ENCODE measurements at regions not wholly inside any gene's neighbourhood (a gene's known extent, or its start where the extent isn't known, plus 50 kb on each side); places are given as distances from the start of the nearest gene placed in this dataset.

GRCh38 chr9:93815677-93816076, 139.5 kb downstream of the BARX1 start:
- Histone ChIP-seq H3K36me3 (ENCODE audit: insufficient read depth, low read length) (no peaks in the 10 kb centered on the region), H3K27ac (ENCODE audit: low read depth, low read length) (no peak overlapping the region), H3K9ac (ENCODE audit: low read length) (no peak overlapping the region), H3K9me3 (ENCODE audit: low read length) (no peaks in the 10 kb centered on the region), H3K27me3 (ENCODE audit: control insufficient read depth in 1 of 2, insufficient read depth in 2 of 2, low read length in 2 of 2) (peaks cover 0 to 5% of the 10 kb centered on the region in 2 donors), H3K4me3 (ENCODE audit: low read depth in 1 of 2, low read length in 2 of 2) (no peak overlapping the region), H3K4me1 (ENCODE audit: insufficient read depth, low read length) (no peaks in the 10 kb centered on the region)

GRCh38 chr9:93815135-93815534, 140.0 kb downstream of the BARX1 start:
- no peaks in the 10 kb centered on the region for H3K36me3 ChIP-seq (ENCODE audit: insufficient read depth, low read length)
- no peak overlapping the region for H3K27ac ChIP-seq (ENCODE audit: low read depth, low read length)
- peaks cover 0 to 9% of the 10 kb centered on the region in 2 donors for H3K27me3 ChIP-seq (ENCODE audit: control insufficient read depth in 1 of 2, insufficient read depth in 2 of 2, low read length in 2 of 2)
- H3K4me1 ChIP-seq (ENCODE audit: insufficient read depth, low read length) = no peaks in the 10 kb centered on the region
- no peaks in the 10 kb centered on the region for H3K9me3 ChIP-seq (ENCODE audit: low read length)
- no peak overlapping the region for H3K9ac ChIP-seq (ENCODE audit: low read length)
- no peak overlapping the region for H3K4me3 ChIP-seq (ENCODE audit: low read depth in 1 of 2, low read length in 2 of 2)

DNA sequence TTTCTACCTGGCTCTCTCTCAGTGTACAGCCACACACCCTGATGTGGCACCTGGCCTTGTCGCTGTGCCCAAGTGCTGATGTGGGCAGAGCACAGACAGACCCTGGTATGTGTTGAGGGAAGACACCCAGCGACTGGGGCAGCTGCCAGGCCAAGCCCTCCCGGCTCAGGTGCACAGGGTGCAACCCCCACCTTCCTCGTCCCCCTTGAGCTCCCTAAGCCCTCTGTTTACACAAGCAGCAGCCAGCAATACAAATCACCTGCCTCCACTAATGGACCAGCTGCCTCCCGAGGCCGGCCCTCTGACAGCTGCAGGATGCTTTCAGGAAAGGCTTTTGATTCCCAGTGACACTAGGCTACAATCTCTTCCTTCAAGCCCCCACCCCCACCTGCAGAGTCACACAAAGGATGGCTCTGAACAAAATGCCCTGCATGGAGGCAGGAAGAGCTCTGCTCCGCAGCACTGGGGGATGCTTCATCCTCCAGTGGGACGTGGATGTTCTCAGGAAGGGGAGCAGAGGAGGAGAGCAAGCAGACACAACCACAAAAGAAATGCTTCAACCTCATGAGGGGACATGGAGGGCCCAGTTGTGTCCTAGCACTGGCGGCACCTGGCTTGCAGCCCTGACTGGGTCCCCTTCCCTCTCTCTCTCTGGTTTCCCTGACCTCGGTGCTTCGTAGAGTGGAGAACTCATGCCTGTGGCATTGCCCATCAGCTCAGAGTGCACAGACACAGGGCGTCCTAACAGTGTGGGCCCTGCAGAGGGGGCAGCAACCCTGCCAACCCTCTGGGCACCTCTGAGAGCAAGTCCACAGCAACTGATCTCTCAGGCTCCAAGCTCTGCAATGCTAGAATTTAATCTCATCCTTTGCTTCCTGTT, 140.8 kb downstream of the BARX1 start:
- Histone ChIP-seq H3K4me3 (ENCODE audit: low read depth in 1 of 2, low read length in 2 of 2) (no peak overlapping the region), H3K9me3 (ENCODE audit: low read length) (no peaks in the 10 kb centered on the region), H3K4me1 (ENCODE audit: insufficient read depth, low read length) (no peaks in the 10 kb centered on the region), H3K27ac (ENCODE audit: low read depth, low read length) (no peak overlapping the region), H3K36me3 (ENCODE audit: insufficient read depth, low read length) (no peaks in the 10 kb centered on the region), H3K27me3 (ENCODE audit: control insufficient read depth in 1 of 2, insufficient read depth in 2 of 2, low read length in 2 of 2) (peaks cover 0 to 9% of the 10 kb centered on the region in 2 donors), H3K9ac (ENCODE audit: low read length) (no peak overlapping the region)

- Histone ChIP-seq H3K9ac (ENCODE audit: low read length) (no peak overlapping the region), H3K9me3 (ENCODE audit: low read length) (no peaks in the 10 kb centered on the region), H3K27me3 (ENCODE audit: control insufficient read depth in 1 of 2, insufficient read depth in 2 of 2, low read length in 2 of 2) (peaks cover 0 to 9% of the 10 kb centered on the region in 2 donors), H3K4me3 (ENCODE audit: low read depth in 1 of 2, low read length in 2 of 2) (no peak overlapping the region), H3K4me1 (ENCODE audit: insufficient read depth, low read length) (no peaks in the 10 kb centered on the region), H3K36me3 (ENCODE audit: insufficient read depth, low read length) (no peaks in the 10 kb centered on the region), H3K27ac (ENCODE audit: low read depth, low read length) (no peak overlapping the region)
Measured at GRCh38 chr9:93813221-93814076, 141.7 kb downstream of the BARX1 start.

- Histone ChIP-seq H3K9ac (ENCODE audit: low read length) (no peak overlapping the region), H3K27me3 (ENCODE audit: control insufficient read depth in 1 of 2, insufficient read depth in 2 of 2, low read length in 2 of 2) (peaks cover 0 to 9% of the 10 kb centered on the region in 2 donors), H3K9me3 (ENCODE audit: low read length) (no peaks in the 10 kb centered on the region), H3K4me3 (ENCODE audit: low read depth in 1 of 2, low read length in 2 of 2) (no peak overlapping the region), H3K27ac (ENCODE audit: low read depth, low read length) (no peak overlapping the region), H3K36me3 (ENCODE audit: insufficient read depth, low read length) (no peaks in the 10 kb centered on the region), H3K4me1 (ENCODE audit: insufficient read depth, low read length) (no peaks in the 10 kb centered on the region)
Measured at GRCh38 chr9:93812410-93812668, 142.8 kb downstream of the BARX1 start.

DNA sequence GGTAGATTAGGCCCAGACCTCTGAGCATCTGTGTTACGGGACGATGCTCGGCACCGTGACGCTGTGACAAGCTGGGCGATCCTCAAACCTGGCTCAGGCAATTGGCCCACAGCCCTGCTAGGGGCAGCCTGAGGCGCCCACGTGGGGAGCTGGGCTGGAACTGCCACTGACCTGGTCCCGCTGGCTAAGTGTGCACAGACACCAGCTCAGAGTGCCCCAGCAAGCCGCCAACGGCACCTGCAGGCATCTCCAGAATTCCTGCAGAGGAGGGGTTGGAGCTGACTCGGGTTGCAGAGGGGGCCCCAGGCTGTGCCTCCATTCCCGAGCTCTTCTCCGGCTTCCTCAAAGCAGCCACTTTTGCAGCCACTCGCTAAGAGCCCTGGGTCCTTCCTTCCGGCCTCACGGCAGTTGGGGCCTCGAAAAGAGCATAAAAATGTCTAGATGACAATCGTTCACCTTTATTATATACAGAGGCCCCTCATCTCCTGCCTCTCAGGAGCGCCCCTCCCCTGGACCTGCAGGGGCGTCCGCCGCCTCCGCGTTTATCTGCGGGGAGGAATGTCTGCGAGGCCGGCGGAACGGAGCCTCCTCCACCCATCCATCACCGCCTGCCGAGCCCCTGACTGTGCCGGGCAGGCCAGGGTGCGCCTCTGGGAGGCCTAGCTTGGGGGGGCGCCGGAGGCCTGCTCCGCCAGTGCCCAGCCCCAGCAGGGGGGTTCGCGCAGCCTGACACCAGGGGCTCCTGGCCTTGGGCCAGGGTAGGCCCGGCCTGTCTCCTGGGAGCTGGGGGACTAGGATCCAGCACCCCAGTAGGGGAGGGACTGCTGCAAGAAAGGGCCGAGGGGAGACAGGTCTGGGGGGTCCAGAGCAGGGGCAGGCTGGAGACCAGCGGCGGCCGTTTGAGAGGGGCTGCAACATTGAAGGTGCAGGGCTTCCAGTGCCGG, 144.9 kb downstream of the BARX1 start:
- Histone ChIP-seq H3K27me3 (ENCODE audit: control insufficient read depth in 1 of 2, insufficient read depth in 2 of 2, low read length in 2 of 2) (peaks cover 0 to 9% of the 10 kb centered on the region in 2 donors), H3K27ac (ENCODE audit: low read depth, low read length) (no peak overlapping the region), H3K36me3 (ENCODE audit: insufficient read depth, low read length) (no peaks in the 10 kb centered on the region), H3K9me3 (ENCODE audit: low read length) (no peaks in the 10 kb centered on the region), H3K4me1 (ENCODE audit: insufficient read depth, low read length) (no peaks in the 10 kb centered on the region), H3K4me3 (ENCODE audit: low read depth in 1 of 2, low read length in 2 of 2) (no peak overlapping the region), H3K9ac (ENCODE audit: low read length) (no peak overlapping the region)

GRCh38 chr9:93809204-93809940, 145.8 kb downstream of the BARX1 start:
- no peak overlapping the region for H3K9ac ChIP-seq (ENCODE audit: low read length)
- no peaks in the 10 kb centered on the region for H3K4me1 ChIP-seq (ENCODE audit: insufficient read depth, low read length)
- no peak overlapping the region for H3K27ac ChIP-seq (ENCODE audit: low read depth, low read length)
- H3K27me3 ChIP-seq (ENCODE audit: control insufficient read depth in 1 of 2, insufficient read depth in 2 of 2, low read length in 2 of 2) = peaks cover 0 to 9% of the 10 kb centered on the region in 2 donors
- no peaks in the 10 kb centered on the region for H3K9me3 ChIP-seq (ENCODE audit: low read length)
- H3K36me3 ChIP-seq (ENCODE audit: insufficient read depth, low read length) = no peaks in the 10 kb centered on the region
- H3K4me3 ChIP-seq (ENCODE audit: low read depth in 1 of 2, low read length in 2 of 2) = no peak overlapping the region

DNA sequence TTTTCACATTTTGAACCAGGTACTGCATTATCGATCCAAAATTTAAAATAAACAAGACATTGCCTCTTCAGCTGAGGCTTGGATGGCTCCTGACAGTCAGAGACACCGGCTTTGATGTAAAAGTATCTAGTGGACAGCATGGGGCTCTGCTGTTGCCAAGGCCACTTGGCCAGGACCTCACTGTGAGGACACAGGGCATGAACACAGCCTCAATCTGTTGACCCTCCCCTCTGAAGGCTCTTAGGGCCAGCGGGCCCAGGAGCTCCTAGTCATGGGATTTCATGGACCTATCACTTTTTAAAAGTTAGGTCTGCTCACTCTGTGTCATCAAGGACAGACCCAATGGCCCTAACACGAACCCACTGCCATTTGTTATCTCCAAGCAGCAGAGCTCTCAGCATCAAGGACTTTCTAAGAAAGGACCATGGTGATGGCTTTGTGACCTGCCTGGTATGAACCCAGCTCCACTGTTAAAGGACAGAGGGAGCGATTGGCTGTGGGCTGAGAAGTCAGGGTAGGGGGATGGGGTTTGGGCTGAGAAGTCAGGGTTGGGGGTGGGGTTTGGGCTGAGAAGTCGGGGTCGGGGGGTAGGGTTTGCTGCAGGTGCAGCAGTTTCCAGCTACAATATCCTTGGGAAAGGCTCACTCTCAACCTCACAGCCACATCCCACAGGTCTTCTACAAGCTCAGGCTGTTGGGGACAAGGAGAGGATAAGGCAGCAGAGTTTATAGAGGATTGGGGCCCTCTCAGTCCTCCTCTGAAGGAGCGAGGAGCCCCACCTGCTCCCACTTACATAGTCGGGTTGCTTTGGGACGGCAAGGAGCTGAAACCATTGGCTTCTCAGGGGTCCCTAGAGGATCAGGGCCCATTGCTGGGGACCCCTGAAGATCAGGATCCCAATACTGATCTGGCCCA, 146.8 kb downstream of the BARX1 start:
- Histone ChIP-seq H3K9ac (ENCODE audit: low read length) (no peak overlapping the region), H3K27ac (ENCODE audit: low read depth, low read length) (no peak overlapping the region), H3K9me3 (ENCODE audit: low read length) (no peaks in the 10 kb centered on the region), H3K4me1 (ENCODE audit: insufficient read depth, low read length) (no peaks in the 10 kb centered on the region), H3K36me3 (ENCODE audit: insufficient read depth, low read length) (no peaks in the 10 kb centered on the region), H3K4me3 (ENCODE audit: low read depth in 1 of 2, low read length in 2 of 2) (no peak overlapping the region), H3K27me3 (ENCODE audit: control insufficient read depth in 1 of 2, insufficient read depth in 2 of 2, low read length in 2 of 2) (peaks cover 0 to 9% of the 10 kb centered on the region in 2 donors)

- no peak overlapping the region for H3K9ac ChIP-seq (ENCODE audit: low read length)
- no peak overlapping the region for H3K4me3 ChIP-seq (ENCODE audit: low read depth in 1 of 2, low read length in 2 of 2)
- H3K27me3 ChIP-seq (ENCODE audit: control insufficient read depth in 1 of 2, insufficient read depth in 2 of 2, low read length in 2 of 2) = peaks cover 0 to 9% of the 10 kb centered on the region in 2 donors
- no peaks in the 10 kb centered on the region for H3K36me3 ChIP-seq (ENCODE audit: insufficient read depth, low read length)
- no peak overlapping the region for H3K27ac ChIP-seq (ENCODE audit: low read depth, low read length)
- H3K9me3 ChIP-seq (ENCODE audit: low read length) = no peaks in the 10 kb centered on the region
- H3K4me1 ChIP-seq (ENCODE audit: insufficient read depth, low read length) = no peaks in the 10 kb centered on the region
Measured at GRCh38 chr9:93807166-93808074, 147.7 kb downstream of the BARX1 start.

Measured in muscle layer of colon (tissue), 2 donors.